Body of pancreas (tissue), 4 donors: ENCODE measurements at regions not wholly inside any gene's neighbourhood (a gene's known extent, or its start where the extent isn't known, plus 50 kb on each side); places are given as distances from the start of the nearest gene placed in this dataset.

Experiments
- ATAC-seq: fragments of 150-250 bp; one replicate; pipeline ENCODE4 v1.9.1; 2016
- DNase-seq, 4 donors: peaks; one replicate each; pipeline ENCODE4 v3.0.0-alpha.2; 2019
- H3K27ac ChIP-seq, 4 donors: fragments of 200-600 bp; sonication (generic); 1 replicate in 3 of 4; 2 replicates in 1 of 4; pipeline versions ENCODE4 v1.5.1 to v1.6.1; 2016 to 2019; ENCODE audit warnings: mild to moderate bottlenecking in 1 of 4, mixed read lengths in 1 of 4, moderate library complexity in 1 of 4
- H3K27me3 ChIP-seq, 2 donors: fragments of 200-600 bp; sonication (generic); one replicate each; pipeline ENCODE4 v1.6.0; 2016; ENCODE audit warnings: mild to moderate bottlenecking in 1 of 2
- H3K36me3 ChIP-seq, 2 donors: fragments of 200-600 bp; sonication (generic); replicated peaks in 1 of 2; 2 replicates each; pipeline ENCODE4 v1.5.1; 2016; ENCODE audit warnings: low read depth in 2 of 2; ENCODE audit not compliant: insufficient read depth in 1 of 2
- H3K4me1 ChIP-seq: fragments of 200-600 bp; sonication (generic); one replicate; pipeline ENCODE4 v1.6.0; 2016
- H3K4me3 ChIP-seq, 2 donors: fragments of 200-600 bp; sonication (generic); 1 replicate in 1 of 2; 2 replicates in 1 of 2; pipeline ENCODE4 v1.5.1; 2016 to 2019
- H3K9me3 ChIP-seq, 3 donors: fragments of 200-600 bp; sonication (generic); 1 replicate in 2 of 3; 2 replicates in 1 of 3; pipeline ENCODE4 v1.5.1; 2016
- CTCF ChIP-seq, 7 experiments: fragments of 450-650 bp in 4 of 7; fragments of 200-600 bp in 3 of 7; sonication (generic) in 3 of 7; IDR thresholded peaks; one replicate each; pipeline ENCODE4 v1.5.1; 2016 to 2019; ENCODE audit warnings: antibody characterized with exemption in 7 of 7
- POLR2A ChIP-seq, 3 donors: fragments of 450-650 bp; IDR thresholded peaks; one replicate each; pipeline ENCODE4 v1.6.1; 2016; ENCODE audit warnings: antibody characterized with exemption in 3 of 3, mild to moderate bottlenecking in 2 of 3
- WGBS, 2 donors: methylation state at CpG; one replicate each; pipeline ENCODE4 v1.1.5; 2017; 5-methylcytosine and 5-hydroxymethylcytosine counted together
- intact Hi-C: fragments of 100-400 bp; cut with DNase I; formaldehyde crosslinking; loops from one replicate; pipeline ENCODE4 v1.15.1; 2023

DNA sequence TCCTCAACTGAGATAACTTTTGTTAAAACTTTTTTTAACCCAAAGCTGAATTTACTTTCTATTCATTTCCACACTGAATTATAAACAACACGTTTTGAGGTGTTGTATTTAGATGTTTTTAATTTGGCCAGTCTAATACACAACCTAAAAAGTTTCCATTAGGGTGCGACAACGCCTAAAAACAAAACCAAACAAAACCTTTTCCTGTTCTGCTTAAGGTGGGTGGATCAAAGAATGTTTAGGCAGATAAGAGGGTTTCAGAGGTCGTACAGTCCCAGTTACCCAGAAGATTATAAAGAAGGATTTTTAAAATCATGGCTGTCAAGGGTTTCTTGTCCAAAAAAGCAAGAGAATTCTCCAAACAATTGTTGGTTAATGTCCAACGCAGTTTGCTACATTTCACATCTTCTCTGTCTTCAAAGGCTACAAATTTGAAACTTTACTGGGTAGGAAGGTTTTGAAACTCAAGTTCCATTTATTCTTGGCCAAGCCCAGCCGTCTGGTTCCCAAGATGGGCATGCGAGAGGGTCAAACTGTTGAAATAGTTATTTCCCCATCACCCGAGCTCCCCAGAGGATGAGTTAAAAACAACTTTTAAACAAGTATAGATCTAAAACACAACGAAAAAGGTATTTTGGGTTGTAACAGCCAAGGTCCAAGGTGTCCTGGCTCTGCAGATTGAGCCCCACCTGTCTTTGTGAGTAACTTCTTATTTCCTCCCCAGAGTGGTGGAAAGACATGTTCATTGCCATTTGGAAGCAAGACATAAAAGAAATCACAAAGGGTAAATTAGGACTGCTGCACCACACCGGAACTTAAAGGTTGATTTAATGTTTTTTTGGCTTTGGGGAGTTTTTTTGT is 122.8 kb upstream of the MAP3K1 start:
- no peak overlapping the region for H3K27ac ChIP-seq
- no peak overlapping the region for H3K4me3 ChIP-seq
- H3K9me3 ChIP-seq, result no peaks in the 10 kb centered on the region
- TF ChIP-seq POLR2A (IDR thresholded peaks at IDR 0.05), result no peak
- TF ChIP-seq CTCF (IDR thresholded peaks at IDR 0.05), result no peak
- no peaks in the 10 kb centered on the region for H3K36me3 ChIP-seq
- 71 to 79% methylated on average over 10 of the region's 10 CpGs for WGBS, 2 donors
- ATAC-seq, result no peak
- intact Hi-C loops, result no loop called here
- H3K27me3 ChIP-seq, result no peaks in the 10 kb centered on the region
- no peaks in the 10 kb centered on the region for H3K4me1 ChIP-seq
- DNase-seq, result no peak

- ATAC-seq (no peak), DNase-seq (no peak)
- TF ChIP-seq CTCF (IDR thresholded peaks at IDR 0.05) (no peak), POLR2A (IDR thresholded peaks at IDR 0.05) (no peak)
- H3K9me3 ChIP-seq, result no peaks in the 10 kb centered on the region
- H3K27ac ChIP-seq, result no peak overlapping the region
- no peaks in the 10 kb centered on the region for H3K4me1 ChIP-seq
- intact Hi-C loops, result no loop called here
- no peaks in the 10 kb centered on the region for H3K27me3 ChIP-seq
- no peaks in the 10 kb centered on the region for H3K36me3 ChIP-seq
- H3K4me3 ChIP-seq, result no peak overlapping the region
- WGBS, 2 donors, result 88 to 92% methylated on average over 1 of the region's 1 CpG
These were observed 126.9 kb upstream of the MAP3K1 start for GRCh38 chr5:56688402-56688801.

- 68 to 70% methylated on average over 5 of the region's 5 CpGs for WGBS, 2 donors
- H3K27ac ChIP-seq, result no peak overlapping the region
- no peaks in the 10 kb centered on the region for H3K27me3 ChIP-seq
- no peak for TF ChIP-seq CTCF (IDR thresholded peaks at IDR 0.05)
- TF ChIP-seq POLR2A (IDR thresholded peaks at IDR 0.05), result no peak
- no peaks in the 10 kb centered on the region for H3K4me1 ChIP-seq
- no peak for DNase-seq
- H3K4me3 ChIP-seq, result no peak overlapping the region
- ATAC-seq, result no peak
- no peaks in the 10 kb centered on the region for H3K36me3 ChIP-seq
- H3K9me3 ChIP-seq, result no peaks in the 10 kb centered on the region
- intact Hi-C loops, result no loop called here
These were observed 128.8 kb upstream of the MAP3K1 start for GRCh38 chr5:56686337-56687195.

- intact Hi-C loops, result no loop called here
- 67 to 82% methylated on average over 2 of the region's 2 CpGs for WGBS, 2 donors
- ATAC-seq, result no peak
- Histone ChIP-seq H3K4me1 (no peaks in the 10 kb centered on the region), H3K36me3 (no peaks in the 10 kb centered on the region), H3K27me3 (no peaks in the 10 kb centered on the region), H3K27ac (no peak overlapping the region), H3K9me3 (no peaks in the 10 kb centered on the region), H3K4me3 (no peak overlapping the region)
- TF ChIP-seq CTCF (IDR thresholded peaks at IDR 0.05) (no peak), POLR2A (IDR thresholded peaks at IDR 0.05) (no peak)
- DNase-seq, result no peak
These were observed 129.7 kb upstream of the MAP3K1 start for GRCh38 chr5:56685503-56686217.
